ENCODE measurements at regions not wholly inside any gene's neighbourhood (a gene's known extent, or its start where the extent isn't known, plus 50 kb on each side); places are given as distances from the start of the nearest gene placed in this dataset.

DNA sequence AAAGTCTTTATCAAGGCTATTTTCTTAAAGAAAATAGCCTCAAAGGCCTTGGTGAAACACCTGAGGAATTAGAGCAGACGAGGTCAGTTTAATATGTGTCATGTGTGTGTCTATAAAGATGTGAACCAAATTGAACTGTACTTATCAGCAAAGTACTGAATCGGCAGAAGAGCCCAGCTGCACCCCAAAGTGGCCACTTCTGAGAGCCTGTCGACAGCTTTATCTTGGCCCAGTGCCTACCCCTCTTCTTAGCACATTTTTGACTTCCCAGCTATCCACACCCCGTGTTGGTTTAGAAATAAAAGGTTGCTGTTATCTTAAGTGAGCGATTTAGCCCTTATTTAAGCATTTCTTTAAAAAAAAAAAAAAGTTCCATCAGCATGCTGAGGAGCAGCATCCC, 329.7 kb downstream of the FBXW7 start:
- no peak for TF ChIP-seq POLR2A (IDR thresholded peaks at IDR 0.05)
- TF ChIP-seq, protein P1, sequence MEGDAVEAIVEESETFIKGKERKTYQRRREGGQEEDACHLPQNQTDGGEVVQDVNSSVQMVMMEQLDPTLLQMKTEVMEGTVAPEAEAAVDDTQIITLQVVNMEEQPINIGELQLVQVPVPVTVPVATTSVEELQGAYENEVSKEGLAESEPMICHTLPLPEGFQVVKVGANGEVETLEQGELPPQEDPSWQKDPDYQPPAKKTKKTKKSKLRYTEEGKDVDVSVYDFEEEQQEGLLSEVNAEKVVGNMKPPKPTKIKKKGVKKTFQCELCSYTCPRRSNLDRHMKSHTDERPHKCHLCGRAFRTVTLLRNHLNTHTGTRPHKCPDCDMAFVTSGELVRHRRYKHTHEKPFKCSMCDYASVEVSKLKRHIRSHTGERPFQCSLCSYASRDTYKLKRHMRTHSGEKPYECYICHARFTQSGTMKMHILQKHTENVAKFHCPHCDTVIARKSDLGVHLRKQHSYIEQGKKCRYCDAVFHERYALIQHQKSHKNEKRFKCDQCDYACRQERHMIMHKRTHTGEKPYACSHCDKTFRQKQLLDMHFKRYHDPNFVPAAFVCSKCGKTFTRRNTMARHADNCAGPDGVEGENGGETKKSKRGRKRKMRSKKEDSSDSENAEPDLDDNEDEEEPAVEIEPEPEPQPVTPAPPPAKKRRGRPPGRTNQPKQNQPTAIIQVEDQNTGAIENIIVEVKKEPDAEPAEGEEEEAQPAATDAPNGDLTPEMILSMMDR (IDR thresholded peaks at IDR 0.05): no peak
